Keratinocyte (primary cell): ENCODE measurements at regions not wholly inside any gene's neighbourhood (a gene's known extent, or its start where the extent isn't known, plus 50 kb on each side); places are given as distances from the start of the nearest gene placed in this dataset.

Source experiments
- DNase-seq: peaks from one replicate; pipeline ENCODE4 v3.0.0-alpha.2; 2011; ENCODE audit warnings: low read depth, missing footprints, low spot score
- FAIRE-seq: peaks from 2 replicates; lab custom pipeline; 2011; peaks lifted over from hg19 to GRCh38; lab: Jason Lieb, UNC
- H2AFZ ChIP-seq: 2 replicates; pipeline ENCODE4 v1.6.0; 2012; ENCODE audit warnings: low read length, control low read depth, inconsistent platforms; ENCODE audit not compliant: control insufficient read depth
- H3K27ac ChIP-seq: 2 replicates; pipeline ENCODE4 v1.5.1; 2011; ENCODE audit warnings: low read length; ENCODE audit not compliant: control insufficient read depth, insufficient read depth
- H3K27me3 ChIP-seq: 3 replicates; pipeline ENCODE4 v1.6.0; 2011; ENCODE audit warnings: low read length; ENCODE audit not compliant: control insufficient read depth, insufficient read depth; ENCODE audit errors: extremely low read depth
- H3K36me3 ChIP-seq, 2 experiments: 2 replicates in 1 of 2; 3 replicates in 1 of 2; pipeline ENCODE4 v1.5.1; 2011; ENCODE audit warnings: low read length in 2 of 2, mild to moderate bottlenecking in 1 of 2; ENCODE audit not compliant: control insufficient read depth in 2 of 2, insufficient read depth in 2 of 2; ENCODE audit errors: extremely low read depth in 1 of 2
- H3K4me1 ChIP-seq: 3 replicates; pipeline ENCODE4 v1.5.1; 2011; ENCODE audit warnings: low read length; ENCODE audit not compliant: control insufficient read depth, insufficient read depth; ENCODE audit errors: extremely low read depth
- H3K4me2 ChIP-seq: 3 replicates; pipeline ENCODE4 v1.6.0; 2011; ENCODE audit warnings: low read depth, low read length; ENCODE audit not compliant: control insufficient read depth, insufficient read depth; ENCODE audit errors: extremely low read depth
- H3K4me3 ChIP-seq, 3 experiments: fragments of 200-600 bp in 1 of 3; sonication (generic) in 1 of 3; 2 replicates in 2 of 3; 3 replicates in 1 of 3; pipeline ENCODE4 v1.5.1; 2011 to 2016; ENCODE audit warnings: low read length in 3 of 3, mild to moderate bottlenecking in 3 of 3, control low read depth in 2 of 3, inconsistent platforms in 1 of 3, low read depth in 1 of 3, mixed read lengths in 1 of 3, mixed run types in 1 of 3, moderate library complexity in 1 of 3; ENCODE audit not compliant: control insufficient read depth in 2 of 3, insufficient read depth in 2 of 3; ENCODE audit errors: extremely low read depth in 1 of 3
- H3K79me2 ChIP-seq: 2 replicates; pipeline ENCODE4 v1.6.0; 2012; ENCODE audit warnings: low read length; ENCODE audit not compliant: control insufficient read depth, insufficient read depth
- H3K9ac ChIP-seq: 3 replicates; pipeline ENCODE4 v1.6.0; 2011; ENCODE audit warnings: low read length; ENCODE audit not compliant: control insufficient read depth, insufficient read depth; ENCODE audit errors: extremely low read depth
- H3K9me1 ChIP-seq: 3 replicates; pipeline ENCODE4 v1.6.0; 2011; ENCODE audit warnings: low read length; ENCODE audit not compliant: control insufficient read depth, insufficient read depth; ENCODE audit errors: extremely low read depth
- H3K9me3 ChIP-seq: 2 replicates; pipeline ENCODE4 v1.5.1; 2012; ENCODE audit warnings: low read depth, low read length; ENCODE audit not compliant: control insufficient read depth
- H4K20me1 ChIP-seq: 3 replicates; pipeline ENCODE4 v1.6.0; 2011; ENCODE audit warnings: low read length; ENCODE audit not compliant: control insufficient read depth, insufficient read depth; ENCODE audit errors: extremely low read depth
- CTCF ChIP-seq, 3 experiments: IDR thresholded peaks in 1 of 3; conservative IDR thresholded peaks in 1 of 3; optimal IDR thresholded peaks in 1 of 3; 2 replicates in 2 of 3; 3 replicates in 1 of 3; pipeline versions ENCODE3 to v1.5.1; 2011; ENCODE audit warnings: low read length in 3 of 3, mild to moderate bottlenecking in 3 of 3, moderate library complexity in 2 of 3, control low read depth in 1 of 3, inconsistent platforms in 1 of 3; ENCODE audit not compliant: insufficient read depth in 2 of 3; ENCODE audit errors: extremely low read depth in 1 of 3
- EZH2 ChIP-seq: IDR thresholded peaks from one replicate; pipeline ENCODE4 v1.6.1; 2012; ENCODE audit warnings: inconsistent platforms, mild to moderate bottlenecking, low read length, moderate library complexity
- dilution Hi-C: fragments of 300-500 bp; cut with MboI; formaldehyde crosslinking; loops from one replicate; pipeline ENCODE4 v1.7.0; 2020; ENCODE audit warnings: low sequenced_read_pairs; ENCODE audit not compliant: extremely low pct_ligation_motif_present

GRCh38 chr5:121378046-121378445 lies 473.6 kb upstream of the FTMT start:
- no peaks in the 10 kb centered on the region for H3K27me3 ChIP-seq
- H4K20me1 ChIP-seq, result no peaks in the 10 kb centered on the region
- H3K9me3 ChIP-seq, result no peaks in the 10 kb centered on the region
- DNase-seq (no peak), FAIRE-seq (no peak)
- H2AFZ ChIP-seq, result no peak overlapping the region
- no peak overlapping the region for H3K4me3 ChIP-seq
- H3K36me3 ChIP-seq, result no peaks in the 10 kb centered on the region
- no peak overlapping the region for H3K27ac ChIP-seq
- no peak overlapping the region for H3K4me2 ChIP-seq
- H3K9ac ChIP-seq, result no peak overlapping the region
- no peaks in the 10 kb centered on the region for H3K4me1 ChIP-seq
- TF ChIP-seq CTCF (optimal IDR thresholded peaks at IDR 0.05 in 1 of 3, IDR thresholded peaks at IDR 0.05 in 1 of 3, conservative IDR thresholded peaks at IDR 0.05 in 1 of 3; ENCODE audit: extremely low read depth in 1 of 3, insufficient read depth in 2 of 3, low read length in 3 of 3) (no peak), EZH2 (no peak)
- H3K9me1 ChIP-seq, result no peaks in the 10 kb centered on the region
- no peaks in the 10 kb centered on the region for H3K79me2 ChIP-seq
- dilution Hi-C loops, result no loop called here

- Histone ChIP-seq H3K27me3 (no peaks in the 10 kb centered on the region), H3K4me2 (no peak overlapping the region), H3K9me3 (no peaks in the 10 kb centered on the region), H3K9ac (no peak overlapping the region), H3K4me1 (no peaks in the 10 kb centered on the region), H2AFZ (no peak overlapping the region), H4K20me1 (no peaks in the 10 kb centered on the region), H3K27ac (no peak overlapping the region), H3K79me2 (no peaks in the 10 kb centered on the region), H3K9me1 (no peaks in the 10 kb centered on the region), H3K4me3 (no peak overlapping the region), H3K36me3 (no peaks in the 10 kb centered on the region)
- dilution Hi-C loops, result no loop called here
- no peak for DNase-seq
- FAIRE-seq, result no peak
- TF ChIP-seq CTCF (optimal IDR thresholded peaks at IDR 0.05 in 1 of 3, IDR thresholded peaks at IDR 0.05 in 1 of 3, conservative IDR thresholded peaks at IDR 0.05 in 1 of 3; ENCODE audit: extremely low read depth in 1 of 3, insufficient read depth in 2 of 3, low read length in 3 of 3) (no peak), EZH2 (no peak)
Measured at GRCh38 chr5:121378559-121379359, 472.9 kb upstream of the FTMT start.
